Activated CD8-positive, alpha-beta memory T cell treated with anti-CD3 and anti-CD28 coated beads for 24 hours (primary cell): ENCODE measurements at regions not wholly inside any gene's neighbourhood (a gene's known extent, or its start where the extent isn't known, plus 50 kb on each side); places are given as distances from the start of the nearest gene placed in this dataset.

Experiments used
- DNase-seq: peaks from one replicate; pipeline ENCODE4 v3.0.0-alpha.2; 2020

DNA sequence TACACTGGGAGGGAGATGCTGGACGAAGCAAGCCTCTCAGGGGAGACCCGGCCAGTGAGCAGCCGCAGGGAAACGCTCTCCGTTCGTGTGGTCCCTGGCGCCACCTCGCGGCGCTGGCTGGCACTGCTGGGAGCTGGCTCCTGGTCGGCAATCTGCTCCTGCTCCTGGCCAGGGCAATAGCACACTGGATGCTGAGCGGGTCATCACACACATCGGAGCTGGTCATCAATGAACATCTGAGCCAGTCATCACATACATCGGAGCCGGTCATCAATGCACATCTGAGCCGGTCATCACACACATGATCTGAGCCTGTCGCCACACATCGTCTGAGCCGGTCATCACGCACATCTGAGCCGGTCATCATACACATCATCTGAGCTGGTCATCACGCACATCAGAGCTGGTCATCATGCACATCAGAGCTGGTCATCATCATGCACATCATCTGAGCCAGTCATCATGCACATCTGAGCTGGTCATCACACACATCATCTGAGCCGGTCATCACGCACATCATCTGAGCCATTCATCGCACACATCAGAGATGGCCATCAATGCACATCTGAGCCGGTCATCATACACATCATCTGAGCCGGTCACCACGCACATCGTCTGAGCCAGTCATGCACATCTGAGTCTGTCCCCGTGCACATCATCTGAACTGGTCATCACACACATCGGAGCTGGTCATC lies 217.3 kb downstream of the RBFOX3 start:
- peak; percentile 90 for DNase-seq

DNA sequence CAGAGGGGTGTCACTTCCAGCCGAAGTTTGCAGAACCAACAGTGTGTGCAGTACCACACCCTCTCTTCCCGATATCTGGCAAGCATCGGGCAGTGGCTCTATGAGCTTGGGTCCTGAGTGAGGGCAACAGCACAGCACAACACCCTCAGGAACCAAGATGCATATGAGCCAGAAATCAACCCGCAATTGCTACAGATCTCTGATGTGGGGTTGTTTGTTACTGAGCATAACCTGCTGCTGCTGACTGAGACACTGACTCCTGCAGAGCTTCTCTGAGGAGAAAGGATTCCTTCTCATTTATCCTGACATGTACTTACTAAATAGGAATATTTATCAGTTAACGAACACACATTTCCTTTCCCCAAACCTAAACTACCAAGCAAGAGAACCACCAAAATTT lies 218.3 kb downstream of the RBFOX3 start:
- no peak for DNase-seq

DNA sequence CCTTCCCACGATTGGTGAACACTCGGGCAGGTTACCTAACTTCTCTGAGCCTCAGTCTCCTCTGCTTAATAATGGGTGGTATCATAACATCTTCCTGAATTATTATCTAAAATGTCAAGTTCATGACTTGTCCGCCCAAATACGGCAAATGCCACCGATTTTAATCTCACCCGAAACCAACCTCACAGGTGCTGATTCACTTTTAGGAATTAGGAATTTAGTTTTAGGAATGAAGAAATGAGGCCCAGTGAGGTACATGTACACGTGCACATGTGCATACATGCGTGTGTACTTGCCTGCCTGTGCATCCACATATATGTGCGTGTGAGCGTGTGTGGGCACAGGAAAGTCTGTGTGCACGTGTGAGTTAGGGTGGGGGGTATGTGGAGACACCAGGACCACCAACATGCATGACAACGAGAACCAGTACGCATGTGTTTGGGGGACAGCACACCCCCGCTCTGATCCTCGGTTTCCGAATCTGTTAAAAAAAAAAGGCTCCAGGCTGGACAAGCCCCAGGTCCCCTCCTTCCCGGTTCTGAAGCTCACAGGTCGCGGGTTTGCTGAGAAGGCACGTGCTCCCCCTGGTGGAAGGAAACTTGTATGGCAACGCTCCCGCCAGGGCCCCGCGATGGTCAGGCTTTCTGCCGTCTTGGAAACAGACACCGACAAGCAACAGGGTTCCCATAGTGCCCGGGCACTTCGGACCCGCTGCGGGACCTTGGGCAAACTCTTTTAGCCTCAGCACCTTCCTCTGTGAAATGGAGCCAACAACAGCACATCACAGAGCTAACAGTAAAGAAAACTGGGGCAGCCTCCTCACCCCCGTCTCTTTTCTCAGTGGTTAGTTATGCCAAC lies 219.2 kb downstream of the RBFOX3 start:
- peak; percentile 89 for DNase-seq

DNA sequence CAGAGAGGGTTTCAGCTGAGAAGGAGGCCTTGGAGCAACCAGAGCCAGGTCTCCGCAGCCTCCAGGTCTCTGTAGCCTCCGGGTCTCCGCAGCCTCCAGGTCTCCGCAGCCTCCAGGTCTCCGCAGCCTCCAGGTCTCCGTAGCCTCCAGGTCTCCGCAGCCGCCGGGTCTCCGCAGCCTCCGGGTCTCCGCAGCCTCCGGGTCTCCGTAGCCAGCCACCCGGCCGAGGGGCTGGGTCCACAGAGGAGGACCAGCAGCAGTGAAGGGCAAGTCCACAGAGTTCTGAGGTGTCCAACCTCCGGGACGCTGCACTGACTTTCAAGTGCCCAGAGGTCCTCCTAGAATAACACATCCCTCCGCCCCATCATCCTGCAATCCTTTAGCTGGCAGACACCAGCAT lies 221.0 kb downstream of the RBFOX3 start:
- DNase-seq, result no peak

DNA sequence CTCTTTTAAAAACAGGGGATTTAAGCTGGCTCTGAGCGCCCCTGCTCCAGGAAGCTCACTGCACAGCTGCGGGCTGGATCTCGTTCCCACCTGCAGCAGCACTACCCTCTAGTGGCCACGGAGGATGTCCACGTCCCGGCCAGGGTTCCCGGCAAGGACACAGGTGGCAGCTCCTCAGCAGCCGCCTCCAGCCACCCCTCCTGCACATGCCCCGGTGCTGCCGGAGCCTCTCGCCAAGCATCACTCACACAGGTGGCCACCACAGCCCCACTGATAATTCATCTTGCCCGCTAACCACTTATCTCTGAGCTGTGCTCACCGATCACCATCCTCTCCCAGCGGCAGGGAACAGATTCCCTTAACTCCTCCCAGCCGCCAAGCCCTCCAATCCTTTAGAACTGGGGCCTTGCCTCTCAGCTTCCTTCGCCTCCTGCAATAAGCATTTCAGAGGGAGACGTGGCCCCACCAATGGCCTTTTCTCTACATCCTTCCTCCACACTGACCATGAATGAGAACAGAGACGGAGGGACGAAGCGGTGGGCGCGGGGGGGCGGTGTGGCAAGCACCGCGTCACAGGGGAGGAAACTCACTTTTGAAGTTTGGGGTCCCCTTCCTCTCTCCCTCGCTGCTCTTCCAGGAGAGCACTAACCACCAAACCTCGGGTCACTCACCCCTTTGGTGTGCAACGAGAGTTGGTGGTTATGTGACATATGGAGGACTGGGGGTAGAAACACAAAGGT lies 222.1 kb downstream of the RBFOX3 start:
- no peak for DNase-seq

DNA sequence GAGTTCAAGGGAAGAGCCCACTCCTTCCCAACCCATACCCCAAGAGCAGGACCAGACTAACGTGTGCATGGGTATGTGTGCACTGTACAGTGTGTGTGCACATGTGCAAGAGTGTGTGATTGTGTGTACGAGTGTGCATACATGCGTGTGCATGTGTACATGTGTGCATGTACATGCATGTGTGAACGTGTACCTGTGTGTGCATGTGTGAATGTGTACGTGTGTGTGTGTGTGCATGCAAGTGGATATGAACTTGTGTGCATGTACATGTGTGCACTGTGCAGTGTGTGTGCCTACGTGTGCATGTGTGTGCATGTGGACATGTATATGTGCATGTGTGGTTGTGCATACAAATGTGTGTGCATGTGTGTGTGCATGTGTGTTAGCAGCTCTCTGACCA lies 223.1 kb downstream of the RBFOX3 start:
- DNase-seq, result no peak

DNA sequence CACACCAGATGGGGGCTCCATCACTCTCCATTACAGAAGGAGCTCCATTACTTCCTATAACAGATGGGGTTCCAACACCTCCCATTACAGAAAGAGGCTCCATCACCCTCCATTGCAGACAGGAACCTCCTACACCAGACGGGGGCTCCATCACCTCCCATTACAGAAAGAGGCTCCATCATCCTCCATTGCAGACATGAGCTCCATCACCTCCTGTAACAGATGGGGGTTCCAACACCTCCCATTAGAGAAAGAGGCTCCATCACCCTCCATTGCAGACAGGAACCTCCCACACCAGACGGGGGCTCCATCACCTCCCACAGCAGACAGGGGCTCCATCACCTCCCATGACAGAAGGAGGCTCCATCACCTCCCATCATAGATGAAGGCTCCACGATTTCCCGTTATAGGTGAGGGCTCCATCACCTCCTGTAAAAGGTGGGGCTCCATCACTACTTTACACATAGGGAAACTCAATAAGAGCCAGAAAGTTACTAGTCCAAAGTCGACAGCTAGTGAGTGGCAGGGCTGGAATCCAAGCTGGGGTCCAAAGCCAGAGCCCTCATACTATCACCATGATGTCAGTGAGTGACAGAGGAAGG lies 224.8 kb downstream of the RBFOX3 start:
- DNase-seq, result no peak

DNA sequence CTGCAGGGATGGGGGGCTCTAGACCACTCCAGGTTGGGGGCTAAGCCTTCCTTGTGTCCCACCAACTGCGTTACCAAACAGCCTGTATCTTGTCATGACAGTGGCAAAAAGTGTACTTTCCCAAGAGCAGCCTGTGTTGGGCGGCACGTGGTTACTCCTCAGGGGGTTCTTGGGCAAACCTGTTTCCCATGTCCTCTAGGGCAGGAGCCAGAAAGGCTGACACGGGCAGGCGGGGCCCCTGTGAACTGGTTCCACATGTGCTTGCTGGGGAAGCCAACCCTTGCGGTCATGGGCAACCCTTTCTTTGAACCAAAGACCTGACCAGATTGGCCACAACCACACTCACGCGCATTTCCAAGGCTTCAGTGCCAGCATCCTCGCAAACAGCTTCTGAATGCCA lies 228.5 kb downstream of the RBFOX3 start:
- no peak for DNase-seq

DNA sequence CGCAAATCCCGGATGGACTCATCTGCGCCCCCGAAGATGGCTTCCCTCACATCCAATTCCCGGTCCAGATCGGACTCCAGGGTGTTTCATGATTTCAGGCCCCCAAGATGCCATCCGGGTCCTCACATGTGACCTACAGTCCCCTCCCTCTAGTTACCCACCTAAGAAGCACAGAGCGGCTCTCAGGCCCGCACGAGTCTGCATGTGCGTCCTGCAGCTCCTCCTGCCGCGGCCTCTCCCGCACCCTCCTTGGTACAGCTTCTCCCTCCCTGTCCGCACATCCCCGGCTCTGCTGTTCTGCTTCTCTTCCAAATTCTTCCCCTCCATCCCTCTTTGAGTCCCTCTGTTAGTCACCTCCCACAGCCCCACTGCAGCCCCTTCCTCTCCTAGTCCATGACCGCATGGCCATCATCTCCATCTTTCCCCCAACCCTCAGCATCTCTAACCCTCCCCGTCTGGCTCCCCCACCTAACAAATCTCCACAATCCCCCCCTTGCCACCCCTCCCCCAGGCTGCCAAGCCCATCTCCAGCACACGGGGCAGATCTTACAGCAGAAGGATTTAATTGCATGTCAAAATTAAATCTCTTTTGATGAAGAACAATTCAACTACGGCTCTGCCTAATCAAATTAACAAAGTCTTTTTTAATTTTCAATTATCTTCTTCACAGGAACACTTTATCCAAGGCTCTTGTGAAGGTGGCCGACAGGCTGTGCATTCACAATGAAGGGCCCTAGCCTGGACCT lies 231.0 kb downstream of the RBFOX3 start:
- no peak for DNase-seq

DNA sequence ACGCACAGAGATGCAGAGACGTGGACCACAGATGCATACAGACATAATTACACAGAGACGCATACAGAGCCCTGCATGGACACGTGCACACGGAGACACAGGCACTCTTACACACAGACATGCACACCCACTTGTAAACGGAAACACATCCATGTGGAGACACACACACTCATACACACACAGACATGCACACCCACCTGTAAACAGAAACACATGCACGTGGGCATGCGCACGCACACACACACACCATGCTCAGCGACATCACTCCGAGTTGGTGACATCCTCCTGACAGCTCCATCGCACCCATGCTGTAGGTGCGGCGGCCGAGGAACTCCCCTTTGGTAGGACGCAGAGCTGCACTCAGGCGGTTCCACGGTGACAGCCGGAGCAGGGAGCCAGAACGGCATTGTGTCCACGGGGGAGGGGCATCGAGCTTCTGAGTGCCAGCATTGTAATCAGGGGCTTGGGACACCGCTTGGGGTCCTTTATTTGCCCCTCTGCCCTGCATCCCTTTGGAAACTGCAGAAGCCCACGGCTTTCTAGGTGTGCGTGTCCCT lies 233.5 kb downstream of the RBFOX3 start:
- no peak for DNase-seq

DNA sequence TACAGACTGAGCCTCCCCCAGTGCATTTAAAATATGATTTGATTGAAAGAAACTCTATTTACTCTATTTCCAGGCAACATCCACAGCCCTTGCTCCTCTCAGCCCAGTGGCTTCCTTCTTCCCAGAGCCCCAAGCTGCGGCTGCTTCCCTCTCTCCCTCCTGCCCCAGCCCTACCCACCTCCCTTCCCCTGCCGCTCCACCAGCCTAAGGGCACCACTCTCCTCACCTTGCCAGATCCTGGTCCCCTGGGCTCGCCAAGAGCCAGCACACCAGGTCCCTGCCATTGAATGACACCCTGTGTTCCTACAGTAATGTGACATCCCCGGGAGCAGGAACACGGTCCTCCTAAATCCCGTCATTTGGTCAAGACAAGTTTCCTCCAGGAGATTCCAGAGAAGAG lies 236.0 kb downstream of the RBFOX3 start:
- no peak for DNase-seq

DNA sequence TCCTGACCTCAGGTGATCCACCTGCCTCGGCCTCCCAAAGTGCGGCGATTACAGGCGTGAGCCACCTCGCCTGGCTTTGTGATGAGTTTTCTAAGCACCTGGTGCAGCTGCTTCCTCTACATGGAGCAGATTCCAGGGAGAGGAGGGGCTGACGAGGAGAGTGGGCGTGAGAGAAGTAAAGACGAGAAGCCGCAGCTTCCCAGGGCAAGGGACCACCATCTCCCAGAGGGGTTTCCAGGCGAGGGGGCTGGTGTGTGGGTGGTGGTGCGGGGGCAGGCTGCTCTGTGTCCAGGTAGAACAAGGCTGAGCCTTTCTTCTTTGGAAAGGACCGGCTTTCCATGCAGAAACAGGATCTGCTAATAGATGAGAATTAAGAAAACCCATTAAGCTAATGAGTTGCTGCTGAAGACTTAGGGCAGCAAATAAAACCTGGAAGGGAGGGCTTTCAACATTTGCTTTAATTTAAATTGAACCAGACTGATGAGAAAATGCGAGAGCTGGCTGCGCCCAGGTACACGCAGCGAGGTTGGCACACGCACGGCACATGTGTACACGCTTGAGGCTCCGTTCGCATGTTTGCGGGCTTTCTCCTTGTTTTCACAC lies 236.7 kb downstream of the RBFOX3 start:
- no peak for DNase-seq

DNA sequence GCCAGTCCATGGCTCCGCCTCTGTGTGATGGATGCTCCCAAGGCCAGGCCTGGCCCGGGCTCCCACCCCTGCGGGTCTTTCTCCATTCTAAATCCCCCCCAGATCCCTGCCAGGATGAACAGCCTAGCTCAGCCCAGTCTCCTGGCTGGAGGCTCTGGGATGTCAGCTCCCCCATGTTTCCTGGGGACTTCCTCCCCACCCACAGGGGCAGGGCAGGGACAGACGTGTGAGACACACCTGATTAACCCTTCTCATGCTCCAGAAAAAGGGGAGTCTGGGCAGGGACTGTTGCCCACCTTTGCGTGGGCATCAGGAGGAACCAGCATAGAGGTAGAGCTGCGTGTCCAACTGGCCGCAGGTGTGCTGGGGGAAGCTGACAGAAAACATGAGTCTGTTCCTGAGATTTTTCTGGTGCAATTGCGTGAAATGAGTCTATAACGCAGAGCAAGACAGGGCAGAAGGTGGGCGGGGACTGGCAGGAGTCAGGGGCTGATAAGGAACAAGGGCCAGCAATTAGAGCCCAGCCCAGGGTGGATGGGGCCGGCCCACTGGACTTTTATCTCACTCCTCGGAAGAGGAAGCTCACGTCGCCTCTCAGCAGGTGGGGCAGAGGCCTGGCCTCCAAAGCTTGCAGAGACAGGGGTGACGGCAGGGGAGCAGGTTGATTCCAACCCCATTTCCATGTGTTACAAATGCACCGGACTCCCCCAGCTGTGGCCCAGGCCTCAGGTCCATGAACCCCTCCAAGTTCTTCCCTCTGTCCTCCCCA lies 238.2 kb downstream of the RBFOX3 start:
- no peak for DNase-seq

DNA sequence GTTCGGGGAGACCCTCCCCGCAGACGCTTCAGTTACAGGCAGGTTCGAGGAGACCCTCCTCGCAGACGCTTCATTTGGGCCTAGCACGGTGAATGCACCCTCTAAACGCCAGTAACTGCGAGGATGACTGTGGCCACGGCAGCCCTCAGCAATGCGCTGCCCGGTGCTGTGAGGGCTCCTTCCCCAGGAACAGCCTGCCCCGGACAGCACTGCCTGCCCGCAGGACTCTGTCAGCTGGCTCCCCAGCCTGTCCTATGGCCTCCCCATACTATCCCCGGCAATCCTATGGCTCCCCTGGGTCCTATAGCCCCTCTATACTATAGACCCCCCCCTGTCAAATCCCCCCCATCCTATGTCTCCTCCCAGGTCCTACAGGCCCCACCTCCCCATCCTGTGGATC lies 238.9 kb downstream of the RBFOX3 start:
- DNase-seq, result no peak

DNA sequence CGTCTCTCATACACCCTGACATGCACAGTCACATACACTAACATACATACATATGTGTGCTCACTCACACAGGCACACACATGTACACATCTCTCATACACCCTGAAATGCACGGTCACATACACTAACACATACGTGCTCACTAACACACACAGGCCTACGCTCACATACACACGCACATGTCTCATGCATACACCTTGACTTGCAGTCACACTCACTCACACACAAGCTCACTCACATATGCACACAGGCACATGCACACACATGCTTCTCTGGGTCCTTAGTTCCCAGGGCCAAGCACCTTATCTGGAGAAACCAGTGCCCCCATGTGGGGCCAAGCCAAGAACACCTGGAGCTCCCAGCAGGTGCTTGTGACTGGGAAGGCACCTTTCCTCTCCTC lies 240.3 kb downstream of the RBFOX3 start:
- DNase-seq, result no peak

DNA sequence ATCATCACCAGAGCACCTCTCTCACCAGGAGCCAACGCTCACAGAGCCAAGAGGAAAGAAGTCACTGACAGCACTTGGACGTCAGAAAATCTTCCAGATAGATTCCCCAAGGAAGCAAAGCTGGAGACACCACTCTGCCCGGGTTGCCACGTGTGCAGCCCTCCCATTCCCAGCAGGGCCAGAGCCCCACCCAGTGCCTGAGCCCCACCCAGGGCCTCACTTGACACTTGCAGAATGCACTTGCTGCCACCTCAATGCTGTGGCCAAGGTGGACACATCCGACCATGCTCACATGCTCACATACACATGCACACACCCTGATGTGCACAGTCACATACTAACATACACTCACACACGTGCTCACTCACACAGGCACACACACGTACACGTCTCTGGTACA lies 240.7 kb downstream of the RBFOX3 start:
- DNase-seq, result no peak

DNA sequence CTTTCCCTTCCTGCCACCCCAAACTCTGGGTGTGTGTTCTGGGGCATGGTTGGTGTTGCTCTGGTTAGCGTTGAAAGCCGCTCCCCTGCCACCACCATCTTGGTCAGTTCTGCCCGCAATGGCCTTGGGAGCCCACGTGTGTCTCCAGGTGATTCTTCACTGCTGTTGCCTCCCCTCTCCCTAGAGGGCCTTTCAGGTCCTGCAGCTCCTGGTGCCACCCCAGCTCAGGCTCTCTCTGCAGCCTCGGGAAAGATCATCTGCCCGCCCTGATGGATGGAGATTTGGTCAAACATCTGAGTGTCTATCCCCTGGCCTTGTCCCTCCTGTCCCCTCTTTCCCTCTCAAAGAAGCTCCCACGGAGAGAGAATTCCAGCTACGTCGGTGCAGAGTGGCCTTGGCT lies 241.3 kb downstream of the RBFOX3 start:
- DNase-seq, result no peak

DNA sequence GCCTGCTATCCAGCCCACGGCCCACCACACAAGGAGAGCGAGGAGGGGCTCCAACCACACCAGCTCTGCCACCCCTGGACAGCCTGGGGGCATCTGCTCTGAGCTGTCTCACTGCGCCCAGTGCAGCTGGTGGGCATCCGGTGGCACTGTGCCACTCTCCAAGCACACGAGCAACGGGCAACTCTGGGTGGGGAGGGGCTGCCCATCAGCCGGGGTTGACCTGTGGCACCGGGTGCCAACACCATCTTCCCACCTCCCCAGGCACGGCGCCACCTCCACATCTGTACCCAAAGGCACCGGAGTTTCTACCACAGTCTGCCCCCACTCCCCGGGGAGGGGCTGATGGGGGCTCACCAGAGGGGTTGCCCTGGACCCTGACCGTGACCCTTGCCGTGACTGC lies 241.8 kb downstream of the RBFOX3 start:
- DNase-seq, result no peak

DNA sequence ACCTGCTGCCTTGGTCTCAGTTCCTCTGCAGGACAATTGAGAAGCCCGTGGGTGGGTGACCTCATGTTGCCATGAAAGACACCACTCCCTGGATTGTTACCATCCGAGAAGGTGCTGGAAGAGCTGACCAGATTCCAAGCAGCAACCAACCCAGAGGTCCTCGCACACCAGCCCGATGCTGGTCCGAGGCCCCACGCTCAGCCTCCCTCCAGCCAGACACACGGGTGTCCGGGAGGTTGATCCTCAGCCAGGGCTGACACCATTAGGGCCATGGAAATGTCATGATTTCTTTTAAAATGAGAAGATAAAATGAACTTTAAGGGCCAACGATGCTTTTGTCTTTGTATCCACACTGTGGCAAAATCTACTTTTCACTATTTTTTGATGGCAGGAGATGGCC lies 242.3 kb downstream of the RBFOX3 start:
- no peak for DNase-seq

DNA sequence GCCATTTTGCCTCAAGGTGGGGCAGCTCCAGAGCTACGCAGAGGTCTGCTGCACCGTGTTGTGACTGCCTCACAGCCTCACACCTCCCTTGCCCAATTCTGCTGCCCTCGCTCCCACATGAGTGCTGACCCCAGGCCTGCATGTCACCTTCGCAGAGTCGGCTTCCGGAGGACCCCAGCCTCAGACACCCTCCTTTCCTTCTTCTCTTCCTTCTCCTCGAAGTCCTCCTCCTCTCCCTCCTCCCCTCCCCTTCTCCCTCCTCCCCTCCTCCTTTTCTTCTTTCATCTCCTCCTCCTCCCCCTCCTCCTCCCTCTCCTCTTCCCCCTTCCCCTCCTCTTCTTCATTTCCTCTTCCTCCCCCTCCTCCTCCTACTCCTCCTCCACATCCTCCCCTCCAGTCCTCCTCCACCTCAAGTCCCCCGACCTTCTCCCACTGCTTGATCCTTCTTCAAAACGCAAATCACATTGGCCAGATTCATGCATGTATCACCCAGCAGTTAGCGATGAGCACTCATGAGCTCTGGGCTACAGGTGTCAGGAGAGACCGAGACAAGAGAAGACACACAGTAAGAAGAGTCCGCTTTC lies 243.8 kb downstream of the RBFOX3 start:
- DNase-seq, result no peak
